Esophagus squamous epithelium (tissue), 4 donors: ENCODE measurements at regions not wholly inside any gene's neighbourhood (a gene's known extent, or its start where the extent isn't known, plus 50 kb on each side); places are given as distances from the start of the nearest gene placed in this dataset.
"Not testable (repeated sequence)": the region's sequence is repeated elsewhere in the genome, so short reads cannot be mapped to it uniquely, and the experiment has no call there.

Source experiments
- CTCF ChIP-seq, 6 experiments: fragments of 450-650 bp in 4 of 6; fragments of 200-600 bp in 2 of 6; sonication (generic) in 2 of 6; IDR thresholded peaks; one replicate each; pipeline ENCODE4 v1.5.1; 2016 to 2019; ENCODE audit warnings: antibody characterized with exemption in 6 of 6, mild to moderate bottlenecking in 4 of 6, moderate library complexity in 4 of 6
- POLR2A ChIP-seq, 4 donors: fragments of 450-650 bp; IDR thresholded peaks; one replicate each; pipeline ENCODE4 v1.6.1; 2017; ENCODE audit warnings: antibody characterized with exemption in 4 of 4, mild to moderate bottlenecking in 4 of 4, moderate library complexity in 3 of 4

- not testable (repeated sequence) for TF ChIP-seq CTCF, POLR2A (IDR thresholded peaks at IDR 0.05)
Measured at GRCh38 chr6:166700871-166701270, 73.8 kb upstream of the RPS6KA2 start.
